ENCODE measurements at regions not wholly inside any gene's neighbourhood (a gene's known extent, or its start where the extent isn't known, plus 50 kb on each side); places are given as distances from the start of the nearest gene placed in this dataset.

DNA sequence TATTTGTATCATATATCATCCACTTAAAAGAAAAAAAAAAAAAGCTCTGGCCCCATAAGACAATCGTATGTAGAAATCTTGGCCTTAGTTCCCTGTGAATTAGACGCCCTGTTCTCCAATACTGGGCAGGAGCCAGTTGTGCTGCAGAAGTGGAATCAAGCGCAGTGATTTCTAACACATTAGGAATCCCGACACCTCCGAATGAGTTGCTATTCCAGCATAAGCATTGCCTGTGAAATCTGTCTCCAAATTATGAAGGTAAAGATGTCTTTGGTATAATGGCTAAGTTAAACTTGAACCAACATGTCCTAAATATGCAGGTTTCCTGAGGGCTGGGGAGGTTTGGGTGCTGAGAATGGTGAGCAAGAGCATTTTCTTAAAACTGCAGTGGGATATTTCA lies 199.4 kb upstream of the ARRDC4 start:
- TF ChIP-seq CTCF (IDR thresholded peaks at IDR 0.05; ENCODE audit: borderline replicate concordance, control extremely low read depth, extremely low read depth, insufficient read depth, missing control alignments), result no peak
- in situ Hi-C loops (cut with MboI; ENCODE audit: low sequenced_read_pairs, unreplicated experiment), result no loop called here
- no peak for DNase-seq (ENCODE audit: low spot score)

DNA sequence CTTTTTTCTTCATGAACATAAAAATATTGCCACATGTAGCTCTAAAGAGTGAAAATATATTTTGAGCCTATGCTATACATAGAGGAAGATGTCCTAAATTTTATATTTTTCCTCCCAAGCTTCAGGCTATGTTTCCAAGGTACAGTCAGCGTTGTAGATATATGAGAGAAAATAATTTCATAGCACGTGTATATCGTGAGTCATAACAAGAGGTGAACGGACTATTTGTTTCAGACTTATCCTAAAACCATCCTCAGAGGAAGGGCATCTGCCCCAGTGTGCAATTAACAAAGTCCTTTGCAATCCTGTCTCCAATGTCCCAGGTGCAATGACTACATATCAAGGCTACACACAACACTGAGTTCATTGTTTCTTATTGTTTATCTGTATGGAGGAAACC lies 177.3 kb upstream of the ARRDC4 start:
- in situ Hi-C loops (cut with MboI; ENCODE audit: low sequenced_read_pairs, unreplicated experiment), result no loop called here
- no peak for DNase-seq (ENCODE audit: low spot score)
- TF ChIP-seq CTCF (IDR thresholded peaks at IDR 0.05; ENCODE audit: borderline replicate concordance, control extremely low read depth, extremely low read depth, insufficient read depth, missing control alignments), result no peak

DNA sequence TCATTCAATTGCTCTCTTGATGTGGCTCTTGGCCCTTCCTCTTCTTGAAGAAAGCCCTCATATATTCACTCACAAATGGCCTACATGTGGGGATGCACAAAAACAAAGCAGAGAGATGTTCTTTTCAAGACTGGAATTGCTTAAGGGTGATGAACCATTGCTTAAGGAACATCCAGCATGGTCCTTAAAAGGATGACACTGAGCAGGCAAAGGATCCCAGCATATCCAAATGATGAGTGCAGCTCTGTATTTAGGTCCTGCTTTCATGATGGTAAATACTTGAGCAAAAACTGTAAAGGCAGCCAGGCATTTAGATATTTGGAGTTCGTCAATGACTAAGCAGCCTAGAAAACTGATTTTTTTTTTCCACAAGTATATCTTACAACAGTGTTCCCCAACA lies 173.8 kb upstream of the ARRDC4 start:
- no peak for DNase-seq (ENCODE audit: low spot score)
- no peak for TF ChIP-seq CTCF (IDR thresholded peaks at IDR 0.05; ENCODE audit: borderline replicate concordance, control extremely low read depth, extremely low read depth, insufficient read depth, missing control alignments)
- in situ Hi-C loops (cut with MboI; ENCODE audit: low sequenced_read_pairs, unreplicated experiment), result no loop called here

- no peak for TF ChIP-seq CTCF (IDR thresholded peaks at IDR 0.05; ENCODE audit: borderline replicate concordance, control extremely low read depth, extremely low read depth, insufficient read depth, missing control alignments)
- in situ Hi-C loops (cut with MboI; ENCODE audit: low sequenced_read_pairs, unreplicated experiment), result no loop called here
Measured at GRCh38 chr15:97790180-97790579, 170.3 kb upstream of the ARRDC4 start.

DNA sequence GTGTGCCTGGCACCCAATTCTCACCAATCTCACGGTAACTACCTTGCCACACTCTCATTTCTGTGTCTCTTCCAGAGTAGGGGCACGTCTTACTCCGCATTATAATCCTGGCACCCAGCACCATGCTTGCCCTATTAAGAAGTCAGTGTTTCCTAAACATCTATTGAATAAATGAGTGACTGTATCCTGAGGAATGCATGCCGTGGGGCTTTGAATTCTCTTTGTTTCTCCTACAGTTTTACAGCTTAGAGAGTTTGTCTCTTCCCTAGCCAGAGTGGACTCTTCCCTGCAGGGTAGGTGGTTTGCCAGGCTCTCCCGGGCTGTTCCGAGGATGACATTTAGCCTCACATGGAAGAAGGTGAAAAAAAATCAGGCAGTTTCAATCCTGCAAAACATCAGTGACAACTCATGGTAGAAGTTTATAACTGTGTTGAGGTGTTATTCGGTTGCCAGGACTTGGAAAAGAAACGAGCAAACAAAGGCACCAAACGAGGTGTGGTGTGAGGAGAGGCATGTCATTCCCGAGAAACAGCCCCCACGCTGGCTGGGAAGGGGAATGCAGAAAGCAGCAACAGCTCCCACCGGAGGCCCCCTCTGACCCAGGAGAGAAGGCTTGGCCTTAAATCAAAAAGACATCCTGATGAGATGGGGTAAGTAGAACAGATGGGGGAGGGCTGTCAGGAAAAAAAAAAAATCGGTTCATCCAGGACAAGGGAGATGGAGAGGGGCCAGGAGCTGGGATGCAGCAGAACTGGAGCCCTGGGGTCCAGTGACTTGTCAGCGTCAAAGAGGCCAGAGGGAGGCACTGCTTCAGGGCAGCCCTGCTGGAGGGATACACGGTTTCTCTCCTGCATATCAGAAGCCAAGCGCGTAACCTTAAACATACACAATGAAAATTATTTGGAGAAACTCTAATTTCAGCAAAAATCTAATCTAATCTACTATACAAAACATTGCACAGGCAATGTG lies 168.4 kb upstream of the ARRDC4 start:
- in situ Hi-C loops (cut with MboI; ENCODE audit: low sequenced_read_pairs, unreplicated experiment), result no loop called here
- DNase-seq (ENCODE audit: low spot score), result no peak
- TF ChIP-seq CTCF (IDR thresholded peaks at IDR 0.05; ENCODE audit: borderline replicate concordance, control extremely low read depth, extremely low read depth, insufficient read depth, missing control alignments), result no peak

More at GRCh38 chr15:97790180-97790579, 170.3 kb upstream of the ARRDC4 start:
- no peak for DNase-seq (ENCODE audit: low spot score)

GRCh38 chr15:97804950-97805349 lies 155.6 kb upstream of the ARRDC4 start:
- no peak for TF ChIP-seq CTCF (IDR thresholded peaks at IDR 0.05; ENCODE audit: borderline replicate concordance, control extremely low read depth, extremely low read depth, insufficient read depth, missing control alignments)
- no peak for DNase-seq (ENCODE audit: low spot score)
- in situ Hi-C loops (cut with MboI; ENCODE audit: low sequenced_read_pairs, unreplicated experiment), result no loop called here

All from GM13976 (cell line).